ENCODE measurements at regions not wholly inside any gene's neighbourhood (a gene's known extent, or its start where the extent isn't known, plus 50 kb on each side); places are given as distances from the start of the nearest gene placed in this dataset.

DNA sequence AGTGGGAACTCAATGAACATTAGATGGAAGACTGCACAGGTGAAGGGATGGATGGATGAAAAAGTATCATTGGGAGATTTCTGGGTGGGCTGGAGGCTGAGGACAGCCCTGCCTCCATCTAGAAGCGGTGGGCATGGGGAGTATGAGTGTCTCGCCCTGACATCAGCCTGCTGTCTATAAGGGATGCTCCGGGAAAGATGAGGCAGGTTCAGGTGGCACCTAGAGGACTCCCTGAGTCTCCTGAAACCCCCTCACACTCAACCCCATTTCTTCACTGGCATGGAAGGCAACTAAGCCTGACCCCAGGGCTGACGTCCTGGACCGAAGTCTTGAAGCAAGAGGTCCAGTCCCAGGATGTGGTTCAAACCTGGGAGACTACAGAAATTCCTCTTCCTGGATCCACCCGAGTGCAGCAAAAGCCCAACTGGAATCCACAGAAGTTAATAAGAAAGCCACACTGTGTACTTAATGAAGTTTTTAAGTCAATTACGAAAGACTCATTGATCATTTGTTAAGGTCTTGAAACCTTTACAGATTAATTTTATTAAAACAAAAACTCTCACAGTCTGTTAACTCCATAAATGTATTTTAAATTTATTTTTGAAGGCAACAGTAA lies 238.8 kb downstream of the EMX2 start:
- H3K4me1 Mint-ChIP-seq (ENCODE audit: unreplicated experiment) = peaks cover 7% of the 10 kb centered on the region
- H3K27me3 Mint-ChIP-seq = peaks cover 9% of the 10 kb centered on the region

DNA sequence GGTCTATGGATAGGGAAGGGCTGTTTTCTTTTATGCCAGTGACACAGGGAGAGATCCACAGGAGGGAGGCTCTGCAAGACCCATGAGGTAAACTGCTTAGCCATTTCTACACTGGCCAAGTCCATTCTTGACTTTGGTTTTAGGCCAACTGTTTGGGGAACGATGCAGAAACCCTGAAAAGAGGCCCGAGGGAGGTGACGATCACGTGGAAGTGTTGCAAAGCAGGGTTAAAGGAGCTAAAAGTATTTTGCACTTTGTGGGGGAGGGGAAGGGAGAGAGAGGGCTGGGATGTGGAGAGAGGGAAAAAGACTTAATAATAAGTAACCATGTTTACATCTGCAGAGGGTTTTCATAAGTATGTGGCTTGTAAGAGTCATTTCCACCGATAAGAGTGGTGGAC lies 239.7 kb downstream of the EMX2 start:
- no peak overlapping the region for H3K4me3 Mint-ChIP-seq
- peaks cover 4% of the 10 kb centered on the region for H3K9me3 Mint-ChIP-seq
- H3K27ac Mint-ChIP-seq = no peak overlapping the region
- no peaks in the 10 kb centered on the region for H3K36me3 Mint-ChIP-seq
- TF ChIP-seq, protein P1, sequence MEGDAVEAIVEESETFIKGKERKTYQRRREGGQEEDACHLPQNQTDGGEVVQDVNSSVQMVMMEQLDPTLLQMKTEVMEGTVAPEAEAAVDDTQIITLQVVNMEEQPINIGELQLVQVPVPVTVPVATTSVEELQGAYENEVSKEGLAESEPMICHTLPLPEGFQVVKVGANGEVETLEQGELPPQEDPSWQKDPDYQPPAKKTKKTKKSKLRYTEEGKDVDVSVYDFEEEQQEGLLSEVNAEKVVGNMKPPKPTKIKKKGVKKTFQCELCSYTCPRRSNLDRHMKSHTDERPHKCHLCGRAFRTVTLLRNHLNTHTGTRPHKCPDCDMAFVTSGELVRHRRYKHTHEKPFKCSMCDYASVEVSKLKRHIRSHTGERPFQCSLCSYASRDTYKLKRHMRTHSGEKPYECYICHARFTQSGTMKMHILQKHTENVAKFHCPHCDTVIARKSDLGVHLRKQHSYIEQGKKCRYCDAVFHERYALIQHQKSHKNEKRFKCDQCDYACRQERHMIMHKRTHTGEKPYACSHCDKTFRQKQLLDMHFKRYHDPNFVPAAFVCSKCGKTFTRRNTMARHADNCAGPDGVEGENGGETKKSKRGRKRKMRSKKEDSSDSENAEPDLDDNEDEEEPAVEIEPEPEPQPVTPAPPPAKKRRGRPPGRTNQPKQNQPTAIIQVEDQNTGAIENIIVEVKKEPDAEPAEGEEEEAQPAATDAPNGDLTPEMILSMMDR (conservative IDR thresholded peaks at IDR 0.05) = no peak
- no peak for DNase-seq (ENCODE audit: extremely low spot score, unreplicated experiment)
- peaks cover 7% of the 10 kb centered on the region for H3K4me1 Mint-ChIP-seq (ENCODE audit: unreplicated experiment)
- peaks cover 9% of the 10 kb centered on the region for H3K27me3 Mint-ChIP-seq

More for the DNA sequence above, 238.8 kb downstream of the EMX2 start:
- Mint-ChIP-seq H3K27ac (no peak overlapping the region), H3K9me3 (peaks cover 4% of the 10 kb centered on the region), H3K36me3 (no peaks in the 10 kb centered on the region), H3K4me3 (no peak overlapping the region)
- no peak for DNase-seq (ENCODE audit: extremely low spot score, unreplicated experiment)
- TF ChIP-seq, protein P1 (conservative IDR thresholded peaks at IDR 0.05) = no peak

DNA sequence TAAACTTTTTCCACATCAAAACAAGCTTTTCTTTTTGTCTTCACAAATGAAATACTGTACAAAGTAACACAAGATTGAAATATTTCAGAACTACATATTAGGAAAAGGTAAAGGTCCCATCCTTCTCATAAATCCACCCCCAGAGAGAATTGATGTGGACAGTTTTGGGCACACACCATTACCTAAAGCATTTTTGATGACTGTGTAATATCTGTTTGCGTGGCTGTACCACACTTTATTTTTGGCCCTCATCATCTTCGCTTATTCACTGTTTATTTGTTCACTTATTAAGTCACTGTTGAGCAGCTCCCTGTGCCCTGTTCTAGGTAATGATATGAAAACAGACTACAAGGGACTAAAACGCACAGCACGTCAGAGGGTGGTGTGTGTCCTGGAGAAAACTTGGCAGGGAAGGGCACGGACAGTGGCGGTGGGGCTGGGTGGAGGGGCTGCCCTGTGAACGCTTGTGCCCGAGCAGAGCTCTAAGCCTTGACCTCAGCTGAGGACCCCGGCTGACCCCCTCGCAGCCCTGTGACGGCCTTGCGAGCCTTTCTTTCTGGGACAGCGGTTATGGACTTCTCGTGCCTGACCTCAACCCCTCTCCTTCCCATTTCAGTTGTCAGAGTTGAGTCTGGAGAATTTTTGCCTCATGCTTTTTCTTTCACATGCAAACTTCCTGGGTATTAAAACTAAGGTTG lies 241.3 kb downstream of the EMX2 start:
- Mint-ChIP-seq H3K36me3 (no peaks in the 10 kb centered on the region), H3K27ac (no peak overlapping the region), H3K4me1 (ENCODE audit: unreplicated experiment) (peaks cover 7% of the 10 kb centered on the region), H3K4me3 (no peak overlapping the region), H3K27me3 (peaks cover 9% of the 10 kb centered on the region), H3K9me3 (peaks cover 4% of the 10 kb centered on the region)
- no peak for DNase-seq (ENCODE audit: extremely low spot score, unreplicated experiment)
- TF ChIP-seq, protein P1 (conservative IDR thresholded peaks at IDR 0.05) = no peak

DNA sequence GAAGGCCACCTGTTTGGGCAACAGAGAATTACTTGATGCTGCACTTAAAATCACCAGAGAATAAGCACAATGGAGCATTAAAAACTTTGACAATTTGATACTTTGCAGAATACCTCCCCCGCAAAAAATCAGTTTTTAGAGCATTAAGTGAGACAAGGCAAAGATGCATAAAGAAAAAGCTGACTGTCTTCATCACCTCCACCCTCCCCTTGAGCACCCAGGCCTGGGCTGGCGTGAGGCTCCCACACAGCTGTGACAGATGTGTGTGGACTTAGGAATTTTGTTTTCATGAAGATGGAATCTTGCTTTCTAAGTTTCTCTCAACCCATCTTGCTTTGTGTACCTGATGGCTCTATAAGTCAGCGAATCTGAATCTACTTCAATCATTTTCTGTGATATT lies 242.2 kb downstream of the EMX2 start:
- no peaks in the 10 kb centered on the region for H3K36me3 Mint-ChIP-seq
- no peak overlapping the region for H3K27ac Mint-ChIP-seq
- H3K4me1 Mint-ChIP-seq (ENCODE audit: unreplicated experiment) = peaks cover 7% of the 10 kb centered on the region
- no peak for DNase-seq (ENCODE audit: extremely low spot score, unreplicated experiment)
- peaks cover 4% of the 10 kb centered on the region for H3K9me3 Mint-ChIP-seq
- TF ChIP-seq, protein P1 (conservative IDR thresholded peaks at IDR 0.05) = no peak
- H3K4me3 Mint-ChIP-seq = no peak overlapping the region
- H3K27me3 Mint-ChIP-seq = peaks cover 9% of the 10 kb centered on the region

DNA sequence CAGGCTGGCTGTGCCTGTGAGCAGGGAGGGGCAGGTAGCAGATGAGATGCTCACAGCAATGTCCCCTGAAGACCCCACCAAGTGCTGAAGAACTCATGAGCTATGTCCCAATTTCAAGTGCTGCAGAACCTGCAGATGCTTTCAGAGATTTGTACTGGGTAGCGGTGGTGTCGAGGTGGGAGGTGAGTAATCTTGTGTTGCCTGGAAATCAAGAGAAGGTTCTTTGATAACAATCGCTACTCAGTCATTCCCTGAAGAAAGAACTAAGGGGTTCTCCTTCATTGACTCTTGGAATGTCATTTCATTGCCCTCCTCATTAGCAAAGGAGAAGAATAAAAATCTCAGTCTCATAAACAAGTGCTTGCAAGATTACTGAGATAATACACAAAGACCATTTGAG lies 246.4 kb downstream of the EMX2 start:
- Mint-ChIP-seq H3K27me3 (peaks cover 6% of the 10 kb centered on the region), H3K36me3 (no peaks in the 10 kb centered on the region), H3K4me3 (no peak overlapping the region), H3K27ac (no peak overlapping the region), H3K9me3 (peaks cover 5% of the 10 kb centered on the region), H3K4me1 (ENCODE audit: unreplicated experiment) (peaks cover 23% of the 10 kb centered on the region)
- TF ChIP-seq, protein P1 (conservative IDR thresholded peaks at IDR 0.05) = no peak
- DNase-seq (ENCODE audit: extremely low spot score, unreplicated experiment) = no peak

Data from type B pancreatic cell (in vitro differentiated cells).